CD4-positive, alpha-beta T cell (primary cell): ENCODE measurements at regions not wholly inside any gene's neighbourhood (a gene's known extent, or its start where the extent isn't known, plus 50 kb on each side); places are given as distances from the start of the nearest gene placed in this dataset.

Experiments used
- ATAC-seq: fragments of 200-7000 bp; cut with Tn5 transposase; one replicate; pipeline ENCODE4 v1.10.0; 2022; ENCODE audit warnings: mild to moderate bottlenecking; ENCODE audit not compliant: poor library complexity
- CTCF ChIA-PET: fragments of 350-600 bp; sonication (Branson Sonifier 250); formaldehyde crosslinking; loops from one replicate; lab custom pipeline; 2021; ENCODE audit warnings: antibody characterized with exemption, inconsistent platforms; lab: Charles Lee
- POLR2A ChIA-PET: fragments of 350-600 bp; sonication (Branson Sonifier 250); formaldehyde crosslinking; loops from one replicate; lab custom pipeline; 2021; ENCODE audit warnings: antibody characterized with exemption, inconsistent platforms; lab: Charles Lee
- DNase-seq, 14 experiments: peaks; one replicate each; pipeline ENCODE4 v3.0.0-alpha.2; 2013 to 2020; ENCODE audit warnings: mixed read lengths in 2 of 14
- H3K27ac ChIP-seq, 2 donors: one replicate each; pipeline versions ENCODE4 v1.5.1 to v1.7.0; 2013; ENCODE audit warnings: low read length in 2 of 2, low read depth in 1 of 2, mild to moderate bottlenecking in 1 of 2
- H3K27me3 ChIP-seq, 2 experiments: 1 replicate in 1 of 2; 2 replicates in 1 of 2; pipeline versions ENCODE4 v1.6.1 to v1.7.0; 2013; ENCODE audit warnings: low read length in 2 of 2, control low read depth in 1 of 2, mild to moderate bottlenecking in 1 of 2, moderate library complexity in 1 of 2; ENCODE audit not compliant: insufficient read depth in 2 of 2, control insufficient read depth in 1 of 2
- H3K36me3 ChIP-seq: one replicate; pipeline ENCODE4 v1.6.1; 2013; ENCODE audit warnings: low read length, control low read depth; ENCODE audit not compliant: insufficient read depth
- H3K4me1 ChIP-seq: one replicate; pipeline ENCODE4 v1.6.1; 2013; ENCODE audit warnings: low read length, control low read depth; ENCODE audit not compliant: insufficient read depth
- H3K4me3 ChIP-seq: one replicate; pipeline ENCODE4 v1.5.1; 2013; ENCODE audit warnings: mild to moderate bottlenecking, low read length, moderate library complexity
- H3K9me3 ChIP-seq, 2 experiments: 1 replicate in 1 of 2; 2 replicates in 1 of 2; pipeline versions ENCODE4 v1.6.1 to v1.7.0; 2013; ENCODE audit warnings: low read length in 2 of 2, mild to moderate bottlenecking in 2 of 2, control low read depth in 1 of 2, moderate library complexity in 1 of 2; ENCODE audit not compliant: control insufficient read depth in 1 of 2, insufficient read depth in 1 of 2
- H3K27ac Mint-ChIP-seq: one replicate; pipeline ENCODE4 v1.8.0; 2020; ENCODE audit warnings: mixed read lengths
- H3K27me3 Mint-ChIP-seq: one replicate; pipeline ENCODE4 v1.8.0; 2021; ENCODE audit warnings: mixed read lengths
- H3K36me3 Mint-ChIP-seq: one replicate; pipeline ENCODE4 v1.8.0; 2021; ENCODE audit warnings: low read depth, mixed read lengths
- H3K4me1 Mint-ChIP-seq: one replicate; pipeline ENCODE4 v1.8.0; 2021; ENCODE audit warnings: low read depth, mixed read lengths
- H3K4me3 Mint-ChIP-seq: one replicate; pipeline ENCODE4 v1.8.0; 2020; ENCODE audit warnings: mild to moderate bottlenecking, mixed read lengths
- H3K9me3 Mint-ChIP-seq: one replicate; pipeline ENCODE4 v1.8.0; 2020; ENCODE audit warnings: mixed read lengths
- CTCF ChIP-seq: fragments of 200-600 bp; IDR thresholded peaks from one replicate; pipeline ENCODE4 v1.8.0; 2022; ENCODE audit warnings: antibody characterized with exemption, mild to moderate bottlenecking
- intact Hi-C, 2 experiments: fragments of 100-400 bp; cut with DNase I in 1 of 2; cut with micrococcal nuclease in 1 of 2; formaldehyde crosslinking; loops; one replicate each; pipeline versions ENCODE4 v1.15.1 to v1.9.0; 2023 to 2025; cut with DNase I, micrococcal nuclease

- no peaks in the 10 kb centered on the region for H3K27me3 ChIP-seq
- no peaks in the 10 kb centered on the region for H3K4me1 ChIP-seq
- H3K9me3 ChIP-seq: peaks cover 12 to 14% of the 10 kb centered on the region in 2 experiments
- Mint-ChIP-seq H3K9me3 (peaks cover 21% of the 10 kb centered on the region), H3K4me1 (no peaks in the 10 kb centered on the region), H3K27me3 (no peaks in the 10 kb centered on the region), H3K36me3 (peaks cover 7% of the 10 kb centered on the region), H3K4me3 (no peak overlapping the region), H3K27ac (no peak overlapping the region)
- H3K4me3 ChIP-seq: no peak overlapping the region
- TF ChIP-seq CTCF: no peak
- no peak overlapping the region for H3K27ac ChIP-seq
- no peaks in the 10 kb centered on the region for H3K36me3 ChIP-seq
- DNase-seq: no peak
- intact Hi-C loops: no loop called here
- ChIA-PET CTCF (no interaction called here), POLR2A (no interaction called here)
- no peak for ATAC-seq
These were observed 547.2 kb downstream of the UQCRFS1 start for GRCh38 chr19:28665748-28666147.

DNA sequence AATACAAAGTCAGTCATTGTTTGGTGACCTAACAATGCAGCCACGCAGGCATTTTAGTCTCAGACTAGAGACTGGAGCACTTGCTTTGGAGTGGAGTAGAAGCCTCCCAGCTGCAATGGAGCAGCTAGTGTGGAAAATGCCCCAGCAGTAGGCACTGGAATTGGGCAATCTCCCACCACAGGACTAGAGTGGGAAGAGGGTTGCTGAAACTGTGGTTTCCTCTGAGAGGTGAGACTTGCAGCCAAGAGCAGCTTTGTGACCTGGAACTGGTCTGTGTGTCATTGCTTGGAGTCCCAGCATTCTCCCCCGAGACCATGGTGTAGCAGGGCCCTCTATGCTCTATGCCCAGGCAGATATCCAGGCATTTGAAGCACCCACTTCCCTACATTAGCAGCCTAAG, 556.3 kb downstream of the UQCRFS1 start:
- H3K27me3 ChIP-seq: no peaks in the 10 kb centered on the region
- Mint-ChIP-seq H3K27me3 (no peaks in the 10 kb centered on the region), H3K4me3 (no peak overlapping the region), H3K27ac (no peak overlapping the region), H3K4me1 (peaks cover 6% of the 10 kb centered on the region), H3K9me3 (peaks cover 10% of the 10 kb centered on the region), H3K36me3 (no peaks in the 10 kb centered on the region)
- intact Hi-C loops: no loop called here
- H3K36me3 ChIP-seq: no peaks in the 10 kb centered on the region
- H3K4me1 ChIP-seq: no peaks in the 10 kb centered on the region
- peaks cover 10 to 26% of the 10 kb centered on the region in 2 experiments for H3K9me3 ChIP-seq
- DNase-seq: no peak
- no peak overlapping the region for H3K27ac ChIP-seq
- no peak for ATAC-seq
- H3K4me3 ChIP-seq: no peak overlapping the region
- ChIA-PET CTCF (no interaction called here), POLR2A (no interaction called here)
- no peak for TF ChIP-seq CTCF

GRCh38 chr19:28655054-28655453, 557.9 kb downstream of the UQCRFS1 start:
- H3K27me3 ChIP-seq: no peaks in the 10 kb centered on the region
- no peak overlapping the region for H3K27ac ChIP-seq
- Mint-ChIP-seq H3K9me3 (peaks cover 10% of the 10 kb centered on the region), H3K4me1 (peaks cover 6% of the 10 kb centered on the region), H3K27ac (no peak overlapping the region), H3K27me3 (no peaks in the 10 kb centered on the region), H3K36me3 (no peaks in the 10 kb centered on the region), H3K4me3 (no peak overlapping the region)
- no peak overlapping the region for H3K4me3 ChIP-seq
- no peak for TF ChIP-seq CTCF
- no peaks in the 10 kb centered on the region for H3K36me3 ChIP-seq
- no peaks in the 10 kb centered on the region for H3K4me1 ChIP-seq
- ChIA-PET POLR2A (no interaction called here), CTCF (no interaction called here)
- no peak for DNase-seq
- intact Hi-C loops: no loop called here
- peaks cover 10 to 28% of the 10 kb centered on the region in 2 experiments for H3K9me3 ChIP-seq
- ATAC-seq: no peak
